22Rv1 (cell line): ENCODE measurements at regions not wholly inside any gene's neighbourhood (a gene's known extent, or its start where the extent isn't known, plus 50 kb on each side); places are given as distances from the start of the nearest gene placed in this dataset.

Experiments used
- ZFX ChIP-seq: fragments of 450-650 bp; IDR thresholded peaks from 2 replicates; pipeline ENCODE4 v1.6.1; 2017; ENCODE audit warnings: antibody characterized with exemption, borderline replicate concordance
- TF ChIP-seq, protein P1 (sequence below): fragments of 450-650 bp; IDR thresholded peaks from 2 replicates; pipeline ENCODE4 v1.5.1; 2017; ENCODE audit warnings: mild to moderate bottlenecking

DNA sequence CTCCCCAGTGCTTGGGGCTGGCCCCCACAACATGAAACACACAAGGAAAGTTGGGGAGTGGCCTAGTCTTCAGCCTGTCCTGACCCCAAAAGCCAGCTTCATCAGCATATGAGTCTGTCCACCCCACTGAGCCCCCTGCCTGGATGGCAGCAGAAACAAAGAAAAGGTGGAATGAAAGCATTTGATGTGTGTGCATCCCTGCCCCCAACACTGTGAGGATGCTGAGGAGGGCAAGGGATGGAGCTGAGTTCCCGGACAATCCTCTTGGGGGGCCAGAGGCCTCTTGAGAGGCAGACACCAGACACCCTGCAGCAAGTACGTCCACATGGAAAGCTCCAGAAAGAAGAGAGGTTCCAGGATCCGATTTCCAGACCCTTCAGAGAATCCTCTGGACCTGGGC is 113.5 kb upstream of the PPP1R26 start:
- TF ChIP-seq, protein P1, sequence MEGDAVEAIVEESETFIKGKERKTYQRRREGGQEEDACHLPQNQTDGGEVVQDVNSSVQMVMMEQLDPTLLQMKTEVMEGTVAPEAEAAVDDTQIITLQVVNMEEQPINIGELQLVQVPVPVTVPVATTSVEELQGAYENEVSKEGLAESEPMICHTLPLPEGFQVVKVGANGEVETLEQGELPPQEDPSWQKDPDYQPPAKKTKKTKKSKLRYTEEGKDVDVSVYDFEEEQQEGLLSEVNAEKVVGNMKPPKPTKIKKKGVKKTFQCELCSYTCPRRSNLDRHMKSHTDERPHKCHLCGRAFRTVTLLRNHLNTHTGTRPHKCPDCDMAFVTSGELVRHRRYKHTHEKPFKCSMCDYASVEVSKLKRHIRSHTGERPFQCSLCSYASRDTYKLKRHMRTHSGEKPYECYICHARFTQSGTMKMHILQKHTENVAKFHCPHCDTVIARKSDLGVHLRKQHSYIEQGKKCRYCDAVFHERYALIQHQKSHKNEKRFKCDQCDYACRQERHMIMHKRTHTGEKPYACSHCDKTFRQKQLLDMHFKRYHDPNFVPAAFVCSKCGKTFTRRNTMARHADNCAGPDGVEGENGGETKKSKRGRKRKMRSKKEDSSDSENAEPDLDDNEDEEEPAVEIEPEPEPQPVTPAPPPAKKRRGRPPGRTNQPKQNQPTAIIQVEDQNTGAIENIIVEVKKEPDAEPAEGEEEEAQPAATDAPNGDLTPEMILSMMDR = no peak
- TF ChIP-seq ZFX = no peak
